ENCODE measurements at regions not wholly inside any gene's neighbourhood (a gene's known extent, or its start where the extent isn't known, plus 50 kb on each side); places are given as distances from the start of the nearest gene placed in this dataset.

- TF ChIP-seq MAX (IDR thresholded peaks at IDR 0.05) = no peak
- TF ChIP-seq CBX8 (IDR thresholded peaks at IDR 0.05; ENCODE audit: borderline replicate concordance, low read depth, low read length) = no peak
These were observed 648.2 kb downstream of the SLCO4C1 start (continued) for GRCh38 chr5:101647861-101648260.

All from H1 (cell line).